ENCODE measurements at regions not wholly inside any gene's neighbourhood (a gene's known extent, or its start where the extent isn't known, plus 50 kb on each side); places are given as distances from the start of the nearest gene placed in this dataset.
"Not testable (repeated sequence)": the region's sequence is repeated elsewhere in the genome, so short reads cannot be mapped to it uniquely, and the experiment has no call there.

GRCh38 chr5:82985763-82986162, 91.4 kb downstream of the TMEM167A start:
- Histone ChIP-seq H3K79me2 (ENCODE audit: low read depth) (no peaks in the 10 kb centered on the region), H2AFZ (replicated peaks) (peak overlapping the region; percentile 66), H3K27ac (no peak overlapping the region), H3K4me3 (no peak overlapping the region), H3K36me3 (no peaks in the 10 kb centered on the region), H3K4me1 (peaks cover 15% of the 10 kb centered on the region), H3K9me3 (ENCODE audit: low read depth) (no peaks in the 10 kb centered on the region), H3K9ac (no peak overlapping the region), H3K4me2 (no peak overlapping the region), H4K20me1 (ENCODE audit: low read depth) (no peaks in the 10 kb centered on the region), H3F3A (ENCODE audit: low read depth) (no peaks in the 10 kb centered on the region), H3K27me3 (no peaks in the 10 kb centered on the region)
- Mint-ChIP-seq H3K36me3 (no peaks in the 10 kb centered on the region), H3K4me3 (no peak overlapping the region), H3K9me3 (no peaks in the 10 kb centered on the region), H3K27ac (no peak overlapping the region), H3K4me1 (peaks cover 10% of the 10 kb centered on the region), H3K27me3 (ENCODE audit: insufficient read depth, low read depth) (peaks cover 2% of the 10 kb centered on the region)
- DNase-seq (ENCODE audit: low spot score), result no peak
- TF ChIP-seq EZH2phosphoT487 (IDR thresholded peaks at IDR 0.05), result no peak

- Histone ChIP-seq H3F3A (ENCODE audit: low read depth) (no peaks in the 10 kb centered on the region), H3K9me3 (ENCODE audit: low read depth) (no peaks in the 10 kb centered on the region), H3K4me2 (no peak overlapping the region), H3K79me2 (ENCODE audit: low read depth) (no peaks in the 10 kb centered on the region), H3K36me3 (no peaks in the 10 kb centered on the region), H3K4me3 (no peak overlapping the region), H3K9ac (no peak overlapping the region), H3K27ac (no peak overlapping the region), H3K27me3 (no peaks in the 10 kb centered on the region), H4K20me1 (ENCODE audit: low read depth) (no peaks in the 10 kb centered on the region), H2AFZ (replicated peaks) (peak overlapping the region; percentile 66), H3K4me1 (peaks cover 15% of the 10 kb centered on the region)
- TF ChIP-seq EZH2phosphoT487 (IDR thresholded peaks at IDR 0.05) (no peak), CTCF (IDR thresholded peaks at IDR 0.05) (no peak), EZH2 (IDR thresholded peaks at IDR 0.05) (no peak)
- no peak for DNase-seq (ENCODE audit: low spot score)
- Mint-ChIP-seq H3K27me3 (ENCODE audit: insufficient read depth, low read depth) (peaks cover 2% of the 10 kb centered on the region), H3K36me3 (no peaks in the 10 kb centered on the region), H3K4me3 (no peak overlapping the region), H3K9me3 (no peaks in the 10 kb centered on the region), H3K27ac (no peak overlapping the region), H3K4me1 (peaks cover 10% of the 10 kb centered on the region)
These were observed 92.1 kb downstream of the TMEM167A start for GRCh38 chr5:82984786-82985735.

- Histone ChIP-seq H3F3A (ENCODE audit: low read depth) (no peaks in the 10 kb centered on the region), H3K79me2 (ENCODE audit: low read depth) (no peaks in the 10 kb centered on the region), H3K4me1 (peaks cover 15% of the 10 kb centered on the region), H3K4me2 (no peak overlapping the region), H4K20me1 (ENCODE audit: low read depth) (no peaks in the 10 kb centered on the region), H3K27ac (no peak overlapping the region), H3K36me3 (no peaks in the 10 kb centered on the region), H3K27me3 (no peaks in the 10 kb centered on the region), H3K9me3 (ENCODE audit: low read depth) (no peaks in the 10 kb centered on the region), H3K9ac (no peak overlapping the region), H2AFZ (replicated peaks) (no peak overlapping the region), H3K4me3 (no peak overlapping the region)
- peaks cover 2% of the 10 kb centered on the region for H3K27me3 Mint-ChIP-seq (ENCODE audit: insufficient read depth, low read depth)
- no peaks in the 10 kb centered on the region for H3K9me3 Mint-ChIP-seq
- H3K4me1 Mint-ChIP-seq, result peaks cover 10% of the 10 kb centered on the region
- no peaks in the 10 kb centered on the region for H3K36me3 Mint-ChIP-seq
- no peak overlapping the region for H3K27ac Mint-ChIP-seq
- DNase-seq (ENCODE audit: low spot score), result no peak
- H3K4me3 Mint-ChIP-seq, result no peak overlapping the region
- TF ChIP-seq EZH2phosphoT487 (IDR thresholded peaks at IDR 0.05), result no peak
- TF ChIP-seq EZH2 (IDR thresholded peaks at IDR 0.05), result no peak
- TF ChIP-seq CTCF (IDR thresholded peaks at IDR 0.05), result no peak
These were observed 94.3 kb downstream of the TMEM167A start for GRCh38 chr5:82982846-82983245.

- not testable (repeated sequence) for H3K4me3 ChIP-seq; H3K27ac Mint-ChIP-seq; H3K9me3 ChIP-seq (ENCODE audit: low read depth); H3K36me3 Mint-ChIP-seq; H3K27ac ChIP-seq; H3K79me2 ChIP-seq (ENCODE audit: low read depth); H3K4me1 ChIP-seq; H2AFZ ChIP-seq (replicated peaks); H3K4me3 Mint-ChIP-seq; H3K9ac ChIP-seq; H3K27me3 ChIP-seq; H3K27me3 Mint-ChIP-seq (ENCODE audit: insufficient read depth, low read depth); H4K20me1 ChIP-seq (ENCODE audit: low read depth); DNase-seq (ENCODE audit: low spot score); H3K4me1 Mint-ChIP-seq; H3K36me3 ChIP-seq; H3K4me2 ChIP-seq
- peaks cover 14% of the 10 kb centered on the region for H3K9me3 Mint-ChIP-seq
- peaks cover 11% of the 10 kb centered on the region for H3F3A ChIP-seq (ENCODE audit: low read depth)
These were observed 100.3 kb downstream of the TMEM167A start for GRCh38 chr5:82976887-82977286.
